HFFc6 (cell line): ENCODE measurements at regions not wholly inside any gene's neighbourhood (a gene's known extent, or its start where the extent isn't known, plus 50 kb on each side); places are given as distances from the start of the nearest gene placed in this dataset.

ENCODE experiments used
- DNase-seq: peaks from one replicate; pipeline ENCODE4 v3.0.0-alpha.2; 2018
- H3K27ac Mint-ChIP-seq: 2 replicates; pipeline ENCODE4 v1.8.0; 2020; ENCODE audit warnings: mild to moderate bottlenecking, mixed read lengths
- H3K27me3 Mint-ChIP-seq: 2 replicates; pipeline ENCODE4 v1.8.0; 2021; ENCODE audit warnings: mild to moderate bottlenecking, moderate library complexity, mixed read lengths; ENCODE audit not compliant: insufficient read depth
- H3K36me3 Mint-ChIP-seq: 2 replicates; pipeline ENCODE4 v1.8.0; 2021; ENCODE audit warnings: low read depth, mixed read lengths
- H3K4me1 Mint-ChIP-seq: 2 replicates; pipeline ENCODE4 v1.8.0; 2020; ENCODE audit warnings: low read depth, mixed read lengths
- H3K4me3 Mint-ChIP-seq: 2 replicates; pipeline ENCODE4 v1.8.0; 2020; ENCODE audit warnings: mild to moderate bottlenecking, moderate library complexity, mixed read lengths
- H3K9me3 Mint-ChIP-seq: 2 replicates; pipeline ENCODE4 v1.8.0; 2020; ENCODE audit warnings: mild to moderate bottlenecking, mixed read lengths
- TF ChIP-seq, protein P1 (sequence below): fragments of 200-600 bp; sonication (generic); IDR thresholded peaks from 2 replicates; pipeline ENCODE4 v1.5.0; 2021; ENCODE audit warnings: antibody characterized with exemption, mild to moderate bottlenecking

- Mint-ChIP-seq H3K4me3 (no peak overlapping the region), H3K27ac (no peak overlapping the region), H3K36me3 (no peaks in the 10 kb centered on the region)
Observed at GRCh38 chrX:147635186-147635585, 276.5 kb upstream of the FMR1 start.

GRCh38 chrX:147637190-147637589 lies 274.5 kb upstream of the FMR1 start:
- Mint-ChIP-seq H3K9me3 (no peaks in the 10 kb centered on the region; the same call in none of the 2 replicates), H3K36me3 (no peaks in the 10 kb centered on the region), H3K4me1 (no peaks in the 10 kb centered on the region), H3K4me3 (no peak overlapping the region), H3K27ac (no peak overlapping the region), H3K27me3 (peaks cover 2% of the 10 kb centered on the region; the same call in 1 of the 2 replicates)
- TF ChIP-seq, protein P1, sequence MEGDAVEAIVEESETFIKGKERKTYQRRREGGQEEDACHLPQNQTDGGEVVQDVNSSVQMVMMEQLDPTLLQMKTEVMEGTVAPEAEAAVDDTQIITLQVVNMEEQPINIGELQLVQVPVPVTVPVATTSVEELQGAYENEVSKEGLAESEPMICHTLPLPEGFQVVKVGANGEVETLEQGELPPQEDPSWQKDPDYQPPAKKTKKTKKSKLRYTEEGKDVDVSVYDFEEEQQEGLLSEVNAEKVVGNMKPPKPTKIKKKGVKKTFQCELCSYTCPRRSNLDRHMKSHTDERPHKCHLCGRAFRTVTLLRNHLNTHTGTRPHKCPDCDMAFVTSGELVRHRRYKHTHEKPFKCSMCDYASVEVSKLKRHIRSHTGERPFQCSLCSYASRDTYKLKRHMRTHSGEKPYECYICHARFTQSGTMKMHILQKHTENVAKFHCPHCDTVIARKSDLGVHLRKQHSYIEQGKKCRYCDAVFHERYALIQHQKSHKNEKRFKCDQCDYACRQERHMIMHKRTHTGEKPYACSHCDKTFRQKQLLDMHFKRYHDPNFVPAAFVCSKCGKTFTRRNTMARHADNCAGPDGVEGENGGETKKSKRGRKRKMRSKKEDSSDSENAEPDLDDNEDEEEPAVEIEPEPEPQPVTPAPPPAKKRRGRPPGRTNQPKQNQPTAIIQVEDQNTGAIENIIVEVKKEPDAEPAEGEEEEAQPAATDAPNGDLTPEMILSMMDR: no peak
- no peak for DNase-seq

More at GRCh38 chrX:147635186-147635585, 276.5 kb upstream of the FMR1 start:
- TF ChIP-seq, protein P1: no peak
- Mint-ChIP-seq H3K9me3 (no peaks in the 10 kb centered on the region; the same call in none of the 2 replicates), H3K4me1 (no peaks in the 10 kb centered on the region), H3K27me3 (peaks cover 2% of the 10 kb centered on the region; the same call in 1 of the 2 replicates)
- DNase-seq: no peak

GRCh38 chrX:147646949-147647723 lies 264.6 kb upstream of the FMR1 start:
- Mint-ChIP-seq H3K27ac (no peak overlapping the region), H3K36me3 (no peaks in the 10 kb centered on the region), H3K4me3 (no peak overlapping the region), H3K9me3 (peaks cover 27% of the 10 kb centered on the region), H3K4me1 (no peaks in the 10 kb centered on the region), H3K27me3 (no peaks in the 10 kb centered on the region)
- no peak for DNase-seq
- TF ChIP-seq, protein P1: no peak

- TF ChIP-seq, protein P1: no peak
- Mint-ChIP-seq H3K27me3 (no peaks in the 10 kb centered on the region), H3K36me3 (no peaks in the 10 kb centered on the region), H3K4me1 (no peaks in the 10 kb centered on the region), H3K9me3 (no peaks in the 10 kb centered on the region; the same call in 1 of the 2 replicates), H3K4me3 (no peak overlapping the region), H3K27ac (no peak overlapping the region)
- DNase-seq: no peak
Observed at GRCh38 chrX:147675819-147676218, 235.9 kb upstream of the FMR1 start.

DNA sequence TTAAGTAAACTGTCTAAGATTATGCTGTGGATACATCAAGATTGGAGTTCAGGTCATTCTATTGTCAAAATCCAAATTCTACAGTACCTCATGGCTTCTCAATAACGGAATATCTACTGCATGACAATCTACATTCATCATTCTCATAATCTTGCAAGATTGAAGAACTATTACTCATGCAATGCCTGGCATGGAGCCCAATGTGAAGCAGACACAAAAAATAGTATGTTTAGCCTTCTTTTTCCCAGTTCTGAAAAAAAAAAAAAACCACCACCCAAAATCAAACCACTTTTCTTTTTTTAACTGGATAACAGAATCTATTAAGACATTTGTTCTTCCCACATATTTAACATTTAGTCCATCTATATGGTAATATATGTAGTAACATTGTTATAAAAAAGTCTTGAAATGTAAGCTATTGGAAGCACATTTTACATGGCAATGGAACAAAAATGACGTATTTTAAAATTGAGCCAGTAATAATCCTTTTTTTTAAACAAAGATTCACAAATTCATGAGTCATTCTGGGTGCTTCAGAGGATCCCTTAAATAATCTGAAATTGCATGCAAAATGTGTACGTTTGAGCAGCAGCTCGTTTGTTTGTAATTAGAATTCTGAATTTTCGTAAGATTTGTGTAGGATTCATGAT lies 232.2 kb upstream of the FMR1 start:
- Mint-ChIP-seq H3K27ac (no peak overlapping the region), H3K4me3 (no peak overlapping the region), H3K4me1 (no peaks in the 10 kb centered on the region), H3K9me3 (no peaks in the 10 kb centered on the region; the same call in 1 of the 2 replicates), H3K27me3 (no peaks in the 10 kb centered on the region), H3K36me3 (no peaks in the 10 kb centered on the region)
- TF ChIP-seq, protein P1: no peak
- no peak for DNase-seq
